ENCODE measurements at regions not wholly inside any gene's neighbourhood (a gene's known extent, or its start where the extent isn't known, plus 50 kb on each side); places are given as distances from the start of the nearest gene placed in this dataset.
"Not testable (repeated sequence)": the region's sequence is repeated elsewhere in the genome, so short reads cannot be mapped to it uniquely, and the experiment has no call there.

DNA sequence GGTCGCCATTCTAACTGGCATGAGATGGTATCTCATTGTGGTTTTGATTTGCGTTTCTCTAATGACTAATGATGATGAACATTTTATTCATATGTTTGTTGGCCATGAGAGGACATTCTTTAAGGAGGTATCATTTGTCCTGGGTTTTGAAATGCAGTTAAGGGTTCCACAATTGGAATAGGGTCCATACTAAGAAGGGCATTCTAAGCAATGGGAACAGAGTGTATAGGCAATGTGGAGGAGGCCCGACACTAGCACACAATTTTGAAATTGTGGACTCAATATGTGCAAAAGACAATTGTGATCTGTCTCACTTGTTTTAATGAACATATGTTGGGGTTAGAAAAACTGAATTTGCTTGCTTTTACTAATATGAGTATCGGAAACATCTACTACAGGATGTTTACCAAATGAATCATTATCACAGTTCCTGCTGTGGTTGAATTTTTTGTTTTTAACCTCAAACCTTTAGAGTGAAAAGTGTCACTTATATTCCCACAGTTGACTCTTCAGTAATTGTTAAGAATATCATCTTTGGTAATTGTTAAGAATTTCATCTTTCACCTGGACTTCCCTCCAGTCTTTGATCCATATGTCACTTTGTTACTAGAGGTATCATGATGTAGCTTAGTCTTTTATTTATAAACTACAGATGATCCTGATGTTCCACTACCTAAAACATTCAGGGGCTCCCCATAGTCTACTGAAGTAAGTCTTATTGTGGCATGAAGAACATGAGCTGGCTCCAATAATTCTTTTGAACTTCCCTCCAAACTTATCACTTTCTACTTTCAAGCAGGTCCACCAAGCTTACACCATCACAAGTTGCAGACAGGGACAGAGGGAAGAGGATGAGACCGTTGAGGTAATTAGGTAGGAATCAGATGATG is 109.7 kb upstream of the KLF12 start:
- Histone ChIP-seq H3K36me3 (ENCODE audit: insufficient read depth, low read length) (no peaks in the 10 kb centered on the region), H3F3A (ENCODE audit: insufficient read depth, low read length) (no peaks in the 10 kb centered on the region), H3K9ac (ENCODE audit: low read length) (no peak overlapping the region), H3K4me2 (ENCODE audit: low read length) (no peak overlapping the region), H3K9me3 (ENCODE audit: low read length) (no peaks in the 10 kb centered on the region), H3K9me2 (ENCODE audit: low read depth, low read length) (no peaks in the 10 kb centered on the region), H2AFZ (ENCODE audit: low read length) (no peak overlapping the region), H3K27ac (ENCODE audit: low read depth, low read length, poor library complexity, severe bottlenecking) (no peak overlapping the region), H4K20me1 (ENCODE audit: insufficient read depth, low read length) (no peaks in the 10 kb centered on the region), H3K4me1 (ENCODE audit: insufficient read depth, low read length, severe bottlenecking) (no peaks in the 10 kb centered on the region), H3K27me3 (ENCODE audit: insufficient read depth, low read length) (no peaks in the 10 kb centered on the region), H3K4me3 (ENCODE audit: low read depth, low read length, poor library complexity, severe bottlenecking) (no peak overlapping the region), H3K79me2 (ENCODE audit: insufficient read depth, low read length) (no peaks in the 10 kb centered on the region)
- TF ChIP-seq, protein P1, sequence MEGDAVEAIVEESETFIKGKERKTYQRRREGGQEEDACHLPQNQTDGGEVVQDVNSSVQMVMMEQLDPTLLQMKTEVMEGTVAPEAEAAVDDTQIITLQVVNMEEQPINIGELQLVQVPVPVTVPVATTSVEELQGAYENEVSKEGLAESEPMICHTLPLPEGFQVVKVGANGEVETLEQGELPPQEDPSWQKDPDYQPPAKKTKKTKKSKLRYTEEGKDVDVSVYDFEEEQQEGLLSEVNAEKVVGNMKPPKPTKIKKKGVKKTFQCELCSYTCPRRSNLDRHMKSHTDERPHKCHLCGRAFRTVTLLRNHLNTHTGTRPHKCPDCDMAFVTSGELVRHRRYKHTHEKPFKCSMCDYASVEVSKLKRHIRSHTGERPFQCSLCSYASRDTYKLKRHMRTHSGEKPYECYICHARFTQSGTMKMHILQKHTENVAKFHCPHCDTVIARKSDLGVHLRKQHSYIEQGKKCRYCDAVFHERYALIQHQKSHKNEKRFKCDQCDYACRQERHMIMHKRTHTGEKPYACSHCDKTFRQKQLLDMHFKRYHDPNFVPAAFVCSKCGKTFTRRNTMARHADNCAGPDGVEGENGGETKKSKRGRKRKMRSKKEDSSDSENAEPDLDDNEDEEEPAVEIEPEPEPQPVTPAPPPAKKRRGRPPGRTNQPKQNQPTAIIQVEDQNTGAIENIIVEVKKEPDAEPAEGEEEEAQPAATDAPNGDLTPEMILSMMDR (IDR thresholded peaks at IDR 0.05; ENCODE audit: low read length) = no peak
- no peak for TF ChIP-seq EZH2 (IDR thresholded peaks at IDR 0.05; ENCODE audit: borderline replicate concordance, low read length)

DNA sequence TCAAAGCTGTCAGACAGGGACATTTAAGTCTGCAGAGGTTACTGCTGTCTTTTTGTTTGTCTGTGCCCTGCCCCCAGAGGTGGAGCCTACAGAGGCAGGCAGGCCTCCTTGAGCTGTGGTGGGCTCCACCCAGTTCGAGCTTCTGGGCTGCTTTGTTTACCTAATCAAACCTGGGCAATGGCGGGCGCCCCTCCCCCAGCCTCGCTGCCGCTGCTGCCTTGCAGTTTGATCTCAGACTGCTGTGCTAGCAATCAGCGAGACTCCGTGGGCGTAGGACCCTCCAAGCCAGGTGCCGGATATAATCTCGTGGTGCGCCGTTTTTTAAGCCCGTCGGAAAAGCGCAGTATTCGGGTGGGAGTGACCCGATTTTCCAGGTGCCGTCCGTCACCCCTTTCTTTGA is 107.1 kb upstream of the KLF12 start:
- not testable (repeated sequence) for H3K4me2 ChIP-seq (ENCODE audit: low read length); H3K9me3 ChIP-seq (ENCODE audit: low read length); H3K9ac ChIP-seq (ENCODE audit: low read length); H3F3A ChIP-seq (ENCODE audit: insufficient read depth, low read length); H3K4me3 ChIP-seq (ENCODE audit: low read depth, low read length, poor library complexity, severe bottlenecking); H3K27ac ChIP-seq (ENCODE audit: low read depth, low read length, poor library complexity, severe bottlenecking); H3K4me1 ChIP-seq (ENCODE audit: insufficient read depth, low read length, severe bottlenecking); H3K79me2 ChIP-seq (ENCODE audit: insufficient read depth, low read length); H3K36me3 ChIP-seq (ENCODE audit: insufficient read depth, low read length); H2AFZ ChIP-seq (ENCODE audit: low read length); H3K9me2 ChIP-seq (ENCODE audit: low read depth, low read length); H4K20me1 ChIP-seq (ENCODE audit: insufficient read depth, low read length); H3K27me3 ChIP-seq (ENCODE audit: insufficient read depth, low read length)

GRCh38 chr13:74230984-74231501 is 96.8 kb upstream of the KLF12 start:
- Histone ChIP-seq H3K9ac (ENCODE audit: low read length) (no peak overlapping the region), H3K27me3 (ENCODE audit: insufficient read depth, low read length) (peaks cover 5% of the 10 kb centered on the region; the same call in 1 of the 2 replicates), H4K20me1 (ENCODE audit: insufficient read depth, low read length) (no peaks in the 10 kb centered on the region), H3K4me1 (ENCODE audit: insufficient read depth, low read length, severe bottlenecking) (no peaks in the 10 kb centered on the region), H3K9me3 (ENCODE audit: low read length) (no peaks in the 10 kb centered on the region), H3K79me2 (ENCODE audit: insufficient read depth, low read length) (no peaks in the 10 kb centered on the region), H3K9me2 (ENCODE audit: low read depth, low read length) (no peaks in the 10 kb centered on the region), H2AFZ (ENCODE audit: low read length) (no peak overlapping the region), H3F3A (ENCODE audit: insufficient read depth, low read length) (no peaks in the 10 kb centered on the region), H3K4me3 (ENCODE audit: low read depth, low read length, poor library complexity, severe bottlenecking) (no peak overlapping the region), H3K4me2 (ENCODE audit: low read length) (no peak overlapping the region), H3K36me3 (ENCODE audit: insufficient read depth, low read length) (no peaks in the 10 kb centered on the region), H3K27ac (ENCODE audit: low read depth, low read length, poor library complexity, severe bottlenecking) (no peak overlapping the region)
- TF ChIP-seq, protein P1 (IDR thresholded peaks at IDR 0.05; ENCODE audit: low read length) = no peak
- TF ChIP-seq EZH2 (IDR thresholded peaks at IDR 0.05; ENCODE audit: borderline replicate concordance, low read length) = no peak

Measured in OCI-LY1 (cell line).